ENCODE measurements at regions not wholly inside any gene's neighbourhood (a gene's known extent, or its start where the extent isn't known, plus 50 kb on each side); places are given as distances from the start of the nearest gene placed in this dataset.

- no peak for DNase-seq (ENCODE audit: low read depth)
Observed at GRCh38 chr17:77572065-77572601, 386.4 kb upstream of the TNRC6C start.

DNA sequence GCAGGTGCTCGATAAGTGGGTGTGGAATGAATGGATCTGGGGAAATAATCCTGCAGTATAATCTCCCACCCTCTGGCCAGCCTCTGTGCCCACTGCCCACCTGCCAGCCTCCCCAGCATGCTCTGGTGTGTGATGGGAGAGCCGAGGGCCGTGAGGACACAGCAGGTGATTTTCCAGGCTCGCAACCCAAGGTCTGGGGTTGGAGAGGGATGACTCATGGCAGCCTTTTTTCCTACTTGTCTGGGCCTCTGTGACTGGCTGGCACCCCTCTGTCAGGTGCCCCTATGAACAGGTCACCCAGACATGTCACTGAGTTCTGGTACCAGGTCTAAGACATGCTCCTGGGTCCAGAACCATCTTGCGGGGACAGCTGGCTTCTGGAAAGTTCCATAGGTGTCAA is 385.7 kb upstream of the TNRC6C start:
- DNase-seq (ENCODE audit: low read depth) = no peak

- no peak for DNase-seq (ENCODE audit: low read depth)
Observed at GRCh38 chr17:77577491-77577890, 381.0 kb upstream of the TNRC6C start.

- no peak for DNase-seq (ENCODE audit: low read depth)
Observed at GRCh38 chr17:77579131-77579530, 379.4 kb upstream of the TNRC6C start.

DNA sequence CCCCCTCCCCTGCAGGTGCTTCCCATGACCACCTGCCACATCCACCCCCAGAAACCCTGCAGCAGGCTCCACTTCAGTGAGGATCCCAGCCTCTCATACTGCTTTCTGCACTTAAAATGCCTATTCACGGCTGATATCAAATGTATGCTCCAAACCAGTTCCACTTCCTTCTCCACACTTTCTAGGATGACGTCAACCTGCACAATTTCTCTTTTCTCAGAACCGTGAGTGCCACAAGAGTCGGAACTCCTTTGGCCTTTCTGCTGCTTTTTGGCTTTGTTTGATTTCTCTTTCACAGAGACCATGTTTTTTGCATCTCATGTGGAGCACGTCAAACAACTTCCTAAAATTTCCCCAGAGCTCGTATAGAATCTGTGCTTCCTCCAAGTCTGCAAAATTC is 378.8 kb upstream of the TNRC6C start:
- no peak for DNase-seq (ENCODE audit: low read depth)

GRCh38 chr17:77580531-77581270 is 377.8 kb upstream of the TNRC6C start:
- no peak for DNase-seq (ENCODE audit: low read depth)

DNA sequence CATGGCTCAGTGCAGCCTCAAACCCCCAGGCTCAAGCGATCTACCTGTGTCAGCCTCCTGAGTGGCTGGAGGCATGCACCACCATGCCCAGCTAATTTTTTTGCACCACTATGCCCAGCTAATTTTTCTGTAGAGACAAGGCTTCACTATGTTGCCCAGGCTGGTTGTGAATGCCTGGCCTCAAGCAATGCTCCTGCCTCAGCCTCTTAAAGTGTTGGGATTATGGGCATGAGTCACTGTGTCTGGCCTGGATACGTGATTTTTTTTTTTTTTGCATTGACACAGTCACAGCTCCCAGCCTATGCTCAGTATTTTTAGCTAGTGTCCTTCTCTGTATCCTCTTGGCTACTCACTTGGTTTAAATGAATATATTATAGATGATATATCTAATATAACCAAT is 377.0 kb upstream of the TNRC6C start:
- no peak for DNase-seq (ENCODE audit: low read depth)

- no peak for DNase-seq (ENCODE audit: low read depth)
Observed at GRCh38 chr17:77585142-77585860, 373.2 kb upstream of the TNRC6C start.

DNA sequence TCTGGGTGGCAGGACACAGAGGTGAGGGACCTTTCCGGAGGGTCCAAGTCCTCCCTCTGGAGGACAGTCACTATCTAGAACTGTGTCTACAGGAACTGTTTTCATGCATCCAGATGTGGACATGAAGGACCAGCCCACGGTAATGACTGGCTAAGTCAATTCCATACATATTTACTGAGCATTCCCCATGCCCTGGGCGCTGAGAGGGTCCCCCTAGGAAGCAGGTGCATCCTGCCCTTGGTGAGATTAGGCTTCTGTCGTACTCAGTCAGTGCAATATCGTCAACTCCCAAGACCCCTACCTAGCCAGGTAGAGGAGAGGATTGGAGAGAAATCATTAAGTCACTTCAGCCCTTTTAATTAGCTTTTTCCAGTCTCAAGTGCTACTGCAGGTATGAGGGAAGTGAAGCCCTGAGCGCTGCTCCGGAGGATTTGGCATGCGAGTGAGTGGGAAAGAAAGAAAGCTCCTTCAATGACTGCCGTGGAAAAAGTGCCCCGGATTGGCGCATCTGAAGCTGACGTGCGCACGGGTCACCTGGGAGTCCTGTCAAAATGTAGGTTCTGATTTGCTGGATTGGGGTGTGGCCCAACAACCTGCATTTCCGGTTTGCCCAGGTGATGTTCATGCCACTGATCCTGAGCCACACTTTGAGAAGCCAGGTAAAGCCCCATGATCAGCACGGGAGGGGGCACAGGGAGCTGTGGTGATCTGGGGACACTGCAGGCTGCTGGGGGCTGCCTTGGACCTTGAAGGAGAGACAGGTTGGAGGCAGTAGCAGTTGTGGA is 367.4 kb upstream of the TNRC6C start:
- DNase-seq (ENCODE audit: low read depth) = no peak

GRCh38 chr17:77592106-77592865 is 366.2 kb upstream of the TNRC6C start:
- no peak for DNase-seq (ENCODE audit: low read depth)

DNA sequence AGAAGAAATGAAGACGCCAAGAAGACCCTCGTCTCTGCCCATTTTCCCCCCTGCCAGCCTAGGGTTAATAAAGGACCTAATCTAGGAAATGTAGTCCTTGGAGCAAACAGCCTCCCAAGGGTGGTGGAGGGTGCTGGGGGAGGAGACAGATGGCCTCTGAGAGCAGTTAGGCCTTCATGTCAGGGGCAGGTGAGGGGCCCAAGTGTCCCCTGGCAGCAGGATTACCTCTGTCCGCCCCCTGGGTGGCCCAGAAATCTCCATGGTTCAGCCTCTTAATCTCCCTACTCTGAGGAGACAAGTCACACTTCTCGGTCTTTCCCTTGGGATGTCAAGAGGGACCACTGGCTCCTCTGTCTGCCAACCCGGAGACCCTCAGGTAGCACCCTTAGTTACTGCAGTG is 365.4 kb upstream of the TNRC6C start:
- no peak for DNase-seq (ENCODE audit: low read depth)

DNA sequence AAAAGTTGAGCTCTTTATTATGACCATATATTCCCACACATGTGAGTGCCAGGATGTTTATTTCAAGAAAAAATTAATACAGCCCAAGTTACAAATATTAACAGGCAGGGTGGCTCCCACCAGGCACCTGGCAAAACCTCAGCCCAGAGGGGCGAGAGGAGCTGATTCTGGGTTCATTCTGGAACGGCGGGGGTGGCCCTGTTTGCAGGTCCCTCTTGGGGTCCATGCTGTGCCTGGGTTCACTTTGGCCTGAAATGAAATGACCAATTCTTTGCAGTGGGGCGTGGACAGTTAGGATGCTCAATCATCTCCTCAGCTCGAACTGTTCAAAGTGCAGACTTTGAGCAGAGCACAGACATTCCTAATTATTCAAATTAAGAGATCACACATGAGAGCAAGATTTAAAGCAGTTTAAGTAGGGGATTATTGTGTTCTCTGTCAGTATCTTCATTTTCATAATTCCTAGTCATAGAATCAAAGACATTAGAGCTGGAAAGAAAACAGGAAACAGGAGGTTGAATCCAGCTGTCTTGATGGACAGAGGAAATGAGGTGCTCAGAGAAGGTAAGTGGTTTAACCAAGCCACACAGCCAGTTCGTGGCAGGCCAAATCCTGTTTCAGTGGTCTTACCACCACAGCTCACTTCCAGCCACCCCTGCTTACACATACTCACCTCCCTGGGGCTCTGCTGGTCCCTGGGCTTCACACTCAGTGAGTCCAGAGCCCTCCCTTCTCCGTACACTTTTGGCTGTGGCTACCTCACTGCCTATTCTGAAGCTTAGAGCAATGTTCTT is 363.9 kb upstream of the TNRC6C start:
- DNase-seq (ENCODE audit: low read depth) = no peak

DNA sequence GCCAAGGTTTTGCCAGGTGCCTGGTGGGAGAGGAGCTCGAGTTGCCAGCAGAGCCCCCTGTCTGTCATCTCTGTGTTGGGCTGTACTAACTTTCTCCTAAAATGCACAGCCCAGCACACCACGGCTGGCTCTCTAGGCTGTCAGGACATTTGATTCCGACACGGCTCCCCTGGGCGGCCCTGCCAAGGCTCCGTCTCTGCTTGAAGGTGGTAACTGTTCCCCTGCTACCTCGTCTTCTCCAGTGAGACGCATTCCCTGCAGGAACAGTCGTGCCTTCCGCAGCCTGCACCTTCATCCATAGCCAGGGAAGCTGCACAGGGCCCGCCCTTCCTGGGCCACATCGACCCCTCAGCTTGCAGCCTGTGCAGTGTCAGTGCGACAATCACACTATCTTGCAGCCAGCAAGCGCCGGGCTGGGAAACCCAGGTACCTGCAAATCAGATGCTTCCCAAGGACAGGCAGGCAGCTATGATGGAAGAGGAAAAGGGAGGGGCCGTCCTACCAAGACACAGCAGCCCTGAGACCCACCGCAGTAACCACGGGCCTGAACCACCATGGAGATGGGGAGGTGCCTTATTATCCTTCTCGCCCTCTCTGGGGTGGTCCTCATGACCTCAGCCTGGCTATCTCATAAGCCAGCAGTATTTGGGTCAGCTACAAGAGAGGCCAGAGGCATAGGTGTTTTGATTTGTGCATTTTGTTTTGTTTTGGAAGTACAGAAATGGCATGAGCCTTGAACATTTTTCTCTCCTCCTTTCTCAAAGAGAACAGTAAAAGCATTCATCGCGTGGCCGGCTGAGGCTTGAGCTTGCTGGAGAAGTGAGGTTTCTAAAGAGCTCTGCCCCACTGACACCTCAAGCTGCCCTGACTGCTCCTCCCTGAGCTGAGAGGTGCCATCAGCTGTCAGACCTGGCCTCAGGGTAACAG is 361.7 kb upstream of the TNRC6C start:
- DNase-seq (ENCODE audit: low read depth) = no peak

GRCh38 chr17:77597418-77598240 is 360.9 kb upstream of the TNRC6C start:
- DNase-seq (ENCODE audit: low read depth) = no peak

DNA sequence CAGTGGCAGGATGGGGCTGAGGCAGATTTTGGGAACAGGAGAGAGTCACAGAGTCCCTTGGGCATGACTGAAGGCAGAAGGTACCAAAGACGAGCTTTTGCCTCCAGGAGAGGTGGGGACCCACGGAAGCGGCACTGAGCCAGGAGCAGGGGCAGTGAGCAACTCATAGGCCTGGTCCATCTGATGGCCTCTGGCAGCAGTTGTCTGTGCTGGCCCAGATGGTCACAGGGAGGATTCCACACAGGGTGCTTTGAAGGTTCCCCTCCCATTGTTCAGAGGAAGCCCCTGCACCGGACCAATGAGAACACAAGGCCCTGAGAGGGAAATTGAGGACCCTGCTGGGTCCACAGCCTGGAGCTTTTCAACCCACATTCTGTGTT is 360.3 kb upstream of the TNRC6C start:
- no peak for DNase-seq (ENCODE audit: low read depth)

DNA sequence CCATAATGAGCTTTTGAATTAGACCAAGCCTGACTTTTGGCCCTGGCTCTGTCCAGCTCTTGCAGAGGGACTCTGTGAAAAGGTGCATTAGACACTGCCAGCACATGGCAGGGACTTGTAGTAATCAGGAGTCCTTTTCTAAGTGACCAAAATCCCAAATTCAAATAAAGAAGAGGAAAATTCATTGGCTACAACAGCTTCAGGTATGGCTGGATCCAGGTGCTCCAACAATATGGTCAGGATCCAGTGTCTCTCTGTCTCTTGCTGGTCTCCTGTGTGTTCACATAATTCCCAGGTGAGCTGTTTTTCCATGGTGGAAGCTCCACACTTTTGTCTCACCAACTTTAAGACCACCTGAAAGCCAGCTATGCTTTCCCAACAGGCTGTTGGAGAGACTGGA is 358.8 kb upstream of the TNRC6C start:
- DNase-seq (ENCODE audit: low read depth) = no peak

DNA sequence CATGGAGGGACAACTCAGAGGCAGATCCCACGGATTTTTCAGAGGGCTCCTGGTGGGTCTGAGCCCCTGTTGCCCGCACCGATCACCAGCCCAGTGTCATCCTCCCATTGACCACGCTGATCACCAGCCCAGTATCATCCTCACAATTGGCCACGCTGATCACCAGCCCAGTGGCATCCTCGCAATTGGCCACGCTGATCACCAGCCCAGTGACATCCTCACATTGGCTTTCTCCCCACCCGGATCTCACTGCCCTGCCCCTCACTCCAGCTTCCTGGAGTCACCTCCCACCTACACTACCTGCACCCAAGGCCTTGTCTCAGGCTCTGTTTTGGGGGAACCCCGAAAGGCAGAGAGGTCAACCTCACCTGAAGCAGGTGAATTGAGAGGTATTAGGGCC is 358.2 kb upstream of the TNRC6C start:
- DNase-seq (ENCODE audit: low read depth) = no peak

- no peak for DNase-seq (ENCODE audit: low read depth)
Observed at GRCh38 chr17:77601054-77601979, 357.2 kb upstream of the TNRC6C start.

All from activated T-cell treated with anti-CD3 and anti-CD28 coated beads for 48 hours (primary cell).